WERI-Rb-1 (cell line): ENCODE measurements at regions not wholly inside any gene's neighbourhood (a gene's known extent, or its start where the extent isn't known, plus 50 kb on each side); places are given as distances from the start of the nearest gene placed in this dataset.
"Not testable (repeated sequence)": the region's sequence is repeated elsewhere in the genome, so short reads cannot be mapped to it uniquely, and the experiment has no call there.

Source experiments
- DNase-seq: peaks from one replicate; pipeline ENCODE4 v3.0.0-alpha.2; 2020
- H3K27ac ChIP-seq: fragments of 250-450 bp; sonication (Bioruptor Pico); 2 replicates; pipeline ENCODE4 v1.5.1; 2020; ENCODE audit warnings: mild to moderate bottlenecking, moderate library complexity
- H3K27me3 ChIP-seq: fragments of 250-450 bp; sonication (Bioruptor Pico); 2 replicates; pipeline ENCODE4 v1.5.1; 2021; ENCODE audit warnings: mild to moderate bottlenecking, low read depth, moderate library complexity; ENCODE audit not compliant: insufficient read depth, severe bottlenecking
- H3K36me3 ChIP-seq: fragments of 250-450 bp; sonication (Bioruptor Pico); 2 replicates; pipeline ENCODE4 v1.5.1; 2020; ENCODE audit warnings: mild to moderate bottlenecking, moderate library complexity
- H3K4me3 ChIP-seq: 2 replicates; pipeline ENCODE4 v1.5.1; 2011; ENCODE audit warnings: low read depth, mild to moderate bottlenecking, control low read depth, low read length
- H3K9me3 ChIP-seq: fragments of 250-450 bp; sonication (Bioruptor Pico); 2 replicates; pipeline ENCODE4 v1.5.1; 2021; ENCODE audit warnings: mild to moderate bottlenecking, moderate library complexity; ENCODE audit not compliant: severe bottlenecking
- TF ChIP-seq, protein P1 (sequence below): IDR thresholded peaks from 2 replicates; pipeline ENCODE4 v1.5.1; 2011; ENCODE audit warnings: low read depth, mild to moderate bottlenecking, control low read depth, inconsistent platforms, low read length

DNA sequence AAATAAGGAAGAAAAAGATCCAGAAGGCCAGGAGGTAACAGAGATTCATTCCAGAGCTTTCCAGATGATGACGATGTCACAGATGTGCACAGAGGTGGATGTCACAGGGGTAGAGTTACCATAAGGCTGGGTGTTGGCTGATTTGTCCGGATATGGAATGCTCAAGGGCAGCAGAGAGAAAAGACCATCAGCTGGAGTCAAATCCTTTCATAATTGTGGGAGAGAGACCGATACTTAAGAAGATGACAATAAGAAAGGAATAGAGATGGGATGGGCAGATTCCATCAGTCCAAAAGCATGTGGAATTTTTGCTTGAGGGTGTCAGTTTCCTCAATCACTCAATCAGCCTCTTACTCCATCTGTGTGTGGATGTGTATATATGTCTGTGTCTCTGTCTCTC is 150.4 kb downstream of the CENPC start:
- no peak for DNase-seq
- TF ChIP-seq, protein P1, sequence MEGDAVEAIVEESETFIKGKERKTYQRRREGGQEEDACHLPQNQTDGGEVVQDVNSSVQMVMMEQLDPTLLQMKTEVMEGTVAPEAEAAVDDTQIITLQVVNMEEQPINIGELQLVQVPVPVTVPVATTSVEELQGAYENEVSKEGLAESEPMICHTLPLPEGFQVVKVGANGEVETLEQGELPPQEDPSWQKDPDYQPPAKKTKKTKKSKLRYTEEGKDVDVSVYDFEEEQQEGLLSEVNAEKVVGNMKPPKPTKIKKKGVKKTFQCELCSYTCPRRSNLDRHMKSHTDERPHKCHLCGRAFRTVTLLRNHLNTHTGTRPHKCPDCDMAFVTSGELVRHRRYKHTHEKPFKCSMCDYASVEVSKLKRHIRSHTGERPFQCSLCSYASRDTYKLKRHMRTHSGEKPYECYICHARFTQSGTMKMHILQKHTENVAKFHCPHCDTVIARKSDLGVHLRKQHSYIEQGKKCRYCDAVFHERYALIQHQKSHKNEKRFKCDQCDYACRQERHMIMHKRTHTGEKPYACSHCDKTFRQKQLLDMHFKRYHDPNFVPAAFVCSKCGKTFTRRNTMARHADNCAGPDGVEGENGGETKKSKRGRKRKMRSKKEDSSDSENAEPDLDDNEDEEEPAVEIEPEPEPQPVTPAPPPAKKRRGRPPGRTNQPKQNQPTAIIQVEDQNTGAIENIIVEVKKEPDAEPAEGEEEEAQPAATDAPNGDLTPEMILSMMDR = no peak
- H3K27ac ChIP-seq = no peak overlapping the region
- no peaks in the 10 kb centered on the region for H3K36me3 ChIP-seq
- H3K9me3 ChIP-seq = no peaks in the 10 kb centered on the region
- H3K27me3 ChIP-seq = no peaks in the 10 kb centered on the region
- H3K4me3 ChIP-seq = no peak overlapping the region

DNA sequence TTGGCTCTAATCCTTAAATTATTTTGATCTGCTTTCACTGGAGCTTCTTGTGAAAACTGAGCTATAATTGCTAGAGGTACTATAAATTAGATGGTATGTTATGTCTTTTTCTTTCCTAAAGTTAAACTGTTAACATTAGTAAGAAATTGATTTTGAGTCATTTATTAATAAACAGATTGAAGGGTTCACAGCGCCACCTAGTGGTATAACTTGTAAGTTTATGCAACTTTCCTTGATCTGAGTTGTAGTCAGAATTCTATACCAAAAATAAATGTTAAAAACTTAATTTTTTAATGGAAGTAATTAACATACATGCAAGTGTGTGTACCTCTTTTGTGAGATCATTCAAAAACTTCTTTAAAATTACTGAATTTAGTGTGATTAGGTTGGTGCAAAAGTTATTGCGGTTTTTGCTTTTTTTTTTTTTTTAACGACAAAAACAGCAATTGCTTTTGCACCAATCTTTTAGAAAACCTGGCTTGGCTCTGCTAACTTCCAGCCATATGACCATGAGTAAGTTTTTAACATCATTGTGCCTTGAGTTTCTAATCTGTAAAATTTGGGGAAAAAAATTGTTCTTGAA is 151.5 kb downstream of the CENPC start:
- H3K9me3 ChIP-seq = no peaks in the 10 kb centered on the region
- DNase-seq = no peak
- TF ChIP-seq, protein P1 = no peak
- no peaks in the 10 kb centered on the region for H3K27me3 ChIP-seq
- no peaks in the 10 kb centered on the region for H3K36me3 ChIP-seq
- no peak overlapping the region for H3K4me3 ChIP-seq
- no peak overlapping the region for H3K27ac ChIP-seq

DNA sequence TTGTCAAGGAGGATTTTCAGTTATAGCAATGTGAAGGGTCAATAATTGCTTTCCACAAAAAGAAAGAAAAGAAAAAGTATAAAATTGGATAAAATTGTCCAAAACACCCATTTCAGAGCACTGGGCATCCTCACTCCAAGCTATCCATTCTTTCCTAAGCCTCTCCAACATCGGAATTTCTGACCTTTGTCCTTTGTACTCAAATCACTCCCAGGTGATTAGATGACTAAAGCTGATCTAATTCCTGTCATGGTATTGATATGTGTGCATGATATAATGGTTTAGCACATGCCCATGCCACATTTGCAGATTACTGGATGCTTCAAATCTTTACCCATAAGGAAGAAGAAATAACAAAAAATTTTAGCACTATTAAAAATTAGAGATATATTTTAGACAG is 152.3 kb downstream of the CENPC start:
- Histone ChIP-seq H3K4me3 (no peak overlapping the region), H3K9me3 (no peaks in the 10 kb centered on the region), H3K27me3 (no peaks in the 10 kb centered on the region), H3K36me3 (no peaks in the 10 kb centered on the region), H3K27ac (no peak overlapping the region)
- TF ChIP-seq, protein P1 = no peak
- DNase-seq = no peak

DNA sequence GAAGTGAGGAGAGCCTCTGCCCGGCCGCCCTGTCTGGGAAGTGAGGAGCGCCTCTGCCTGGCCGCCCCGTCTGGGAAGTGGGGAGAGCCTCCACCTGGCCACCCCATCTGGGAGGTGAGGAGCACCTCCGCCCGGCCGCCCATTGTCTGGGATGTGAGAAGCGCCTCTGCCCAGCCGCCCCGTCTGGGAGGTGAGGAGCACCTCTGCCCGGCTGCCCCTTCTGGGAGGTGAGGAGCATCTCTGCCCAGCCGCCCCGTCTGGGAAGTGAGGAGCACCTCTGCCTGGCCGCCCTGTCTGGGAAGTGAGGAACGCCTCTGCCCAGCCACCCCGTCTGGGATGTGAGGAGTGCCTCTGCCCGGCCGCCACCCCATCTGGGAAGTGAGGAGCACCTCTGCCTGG is 163.9 kb downstream of the CENPC start:
- not testable (repeated sequence) for H3K4me3 ChIP-seq, H3K9me3 ChIP-seq, H3K36me3 ChIP-seq, DNase-seq, H3K27ac ChIP-seq, H3K27me3 ChIP-seq

DNA sequence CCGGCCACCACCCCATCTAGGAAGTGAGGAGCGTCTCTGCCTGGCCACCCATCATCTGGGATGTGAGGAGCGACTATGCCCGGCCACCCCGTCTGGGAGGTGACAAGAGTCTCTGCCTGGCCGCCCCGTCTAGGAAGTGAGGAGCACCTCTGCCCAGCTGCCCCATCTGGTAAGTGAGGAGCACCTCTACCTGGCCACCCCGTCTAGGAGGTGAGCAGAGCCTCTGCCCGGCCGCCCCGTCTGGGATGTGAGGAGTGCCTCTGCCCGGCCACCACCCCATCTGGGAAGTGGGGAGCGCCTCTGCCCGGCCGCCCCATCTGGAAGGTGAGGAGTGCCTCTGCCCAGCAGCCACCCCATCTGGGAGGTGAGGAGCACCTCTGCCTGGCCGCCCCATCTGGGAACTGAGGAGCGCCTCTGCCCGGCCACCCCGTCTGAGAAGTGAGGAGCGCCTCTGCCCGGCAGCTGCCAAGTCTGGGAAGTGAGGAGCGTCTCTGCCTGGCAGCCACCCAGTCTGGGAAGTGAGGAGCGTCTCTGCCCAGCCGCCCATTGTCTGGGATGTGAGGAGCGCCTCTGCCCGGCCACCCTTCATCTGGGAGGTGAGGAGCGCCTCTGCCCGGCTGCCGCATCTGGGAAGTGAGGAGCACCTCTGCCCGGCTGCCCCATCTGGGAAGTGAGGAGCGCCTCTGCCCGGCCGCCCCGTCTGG is 164.4 kb downstream of the CENPC start:
- not testable (repeated sequence) for DNase-seq, H3K27me3 ChIP-seq, H3K27ac ChIP-seq, H3K36me3 ChIP-seq, H3K4me3 ChIP-seq, H3K9me3 ChIP-seq

DNA sequence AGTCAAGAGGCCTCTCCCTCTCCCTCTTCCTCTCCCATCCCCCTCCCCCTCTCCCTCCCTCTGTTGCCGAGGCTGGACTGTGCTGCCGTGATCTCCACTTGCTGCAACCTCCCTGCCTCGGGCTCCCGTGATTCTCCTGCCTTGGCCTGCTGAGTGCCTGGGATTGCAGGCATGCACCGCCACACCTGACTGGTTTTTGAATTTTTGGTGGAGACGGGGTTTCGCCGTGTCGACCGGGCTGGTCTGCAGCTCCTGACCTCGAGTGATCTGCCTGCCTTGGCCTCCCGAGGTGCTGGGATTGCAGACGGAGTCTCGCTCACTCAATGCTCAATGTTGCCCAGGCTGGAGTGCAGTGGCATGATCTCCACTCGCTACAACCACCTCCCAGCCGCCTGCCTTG is 165.1 kb downstream of the CENPC start:
- Histone ChIP-seq H3K9me3 (peaks cover 3% of the 10 kb centered on the region), H3K27ac (no peak overlapping the region), H3K4me3 (no peak overlapping the region), H3K27me3 (no peaks in the 10 kb centered on the region), H3K36me3 (no peaks in the 10 kb centered on the region)
- TF ChIP-seq, protein P1 = no peak
- no peak for DNase-seq

DNA sequence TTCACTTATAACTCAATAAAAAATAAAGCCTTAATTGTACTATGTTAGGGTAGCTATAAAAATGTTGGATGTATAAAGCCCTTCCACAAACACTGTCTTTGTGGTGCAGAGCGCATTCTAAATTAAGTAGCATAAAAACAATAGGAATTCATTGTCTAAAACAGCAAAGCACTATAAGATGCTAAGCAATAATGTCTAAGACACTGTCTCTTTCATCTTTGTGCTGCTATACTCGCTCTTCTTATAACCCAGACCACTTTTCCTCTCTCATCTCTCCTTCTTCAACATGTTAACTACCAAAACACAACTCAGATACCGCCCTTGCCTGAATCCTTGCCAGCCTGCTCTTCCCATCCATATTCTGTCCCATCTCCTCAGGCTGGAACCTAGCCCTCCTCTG is 170.0 kb downstream of the CENPC start:
- Histone ChIP-seq H3K36me3 (no peaks in the 10 kb centered on the region), H3K9me3 (peaks cover 5% of the 10 kb centered on the region), H3K27ac (no peak overlapping the region), H3K4me3 (no peak overlapping the region), H3K27me3 (no peaks in the 10 kb centered on the region)
- TF ChIP-seq, protein P1 = no peak
- DNase-seq = no peak
